HCT116 (cell line): ENCODE measurements at regions not wholly inside any gene's neighbourhood (a gene's known extent, or its start where the extent isn't known, plus 50 kb on each side); places are given as distances from the start of the nearest gene placed in this dataset.

Source experiments
- ATAC-seq: fragments of 200-7000 bp; cut with Tn5 transposase; 2 replicates; pipeline ENCODE4 v1.9.1; 2020; ENCODE audit warnings: mild to moderate bottlenecking, moderate library complexity
- BruUV-seq: library from RNA; stranded (reverse); fragments of 400-500 nt; replicated peaks from 2 replicates; lab custom pipeline; 2021; lab: Mats Ljungman, UMichigan
- CTCF ChIA-PET: fragments of 300-600 bp; sonication (Branson Sonifier 250); formaldehyde crosslinking; loops from one replicate; lab custom pipeline; 2021; ENCODE audit warnings: antibody characterized with exemption; lab: Charles Lee
- POLR2A ChIA-PET: fragments of 300-600, 350-600 bp; sonication (Branson Sonifier 250); formaldehyde crosslinking; loops from one replicate; lab custom pipeline; 2021; ENCODE audit warnings: antibody characterized with exemption; lab: Charles Lee
- RAD21 ChIA-PET, 2 experiments: fragments of 300-600 bp; sonication (Branson Sonifier 250); formaldehyde crosslinking; loops; one replicate each; lab custom pipeline; 2023; ENCODE audit warnings: low total read pairs in 2 of 2; ENCODE audit not compliant: uncharacterized antibody in 2 of 2, unreplicated experiment in 2 of 2, low non-redundant PET in 1 of 2; lab: Charles Lee
- DNase-seq: peaks from one replicate; pipeline ENCODE4 v3.0.0-alpha.2; 2010; ENCODE audit warnings: low read depth, low spot score
- H2AFZ ChIP-seq: fragments of 200-600 bp; shearing (Covaris generic), sonication (generic); 2 replicates; pipeline ENCODE4 v1.6.1; 2017; ENCODE audit warnings: low read depth, mixed run types, mixed read lengths, antibody characterized with exemption, low read length; ENCODE audit not compliant: poor library complexity, severe bottlenecking
- H3K27ac ChIP-seq: 2 replicates; pipeline ENCODE4 v1.5.1; 2012; ENCODE audit warnings: low read depth, low read length
- H3K27me3 ChIP-seq: fragments of 200-600 bp; sonication (generic); 2 replicates; pipeline ENCODE4 v1.6.1; 2016; ENCODE audit warnings: mixed run types, low read length, mixed read lengths; ENCODE audit not compliant: insufficient read depth
- H3K36me3 ChIP-seq, 2 experiments: fragments of 200-500 bp in 1 of 2; fragments of 200-600 bp in 1 of 2; sonication (Bioruptor generic) in 1 of 2; sonication (generic) in 1 of 2; 2 replicates each; pipeline versions ENCODE4 v1.5.1 to v1.6.1; 2014 to 2016; ENCODE audit warnings: low read length in 2 of 2, inconsistent platforms in 1 of 2, mixed read lengths in 1 of 2, mixed run types in 1 of 2; ENCODE audit not compliant: insufficient read depth in 2 of 2, control insufficient read depth in 1 of 2
- H3K4me1 ChIP-seq, 2 experiments: fragments of 200-600 bp in 1 of 2; sonication (generic) in 1 of 2; 2 replicates each; pipeline versions ENCODE4 v1.5.1 to v1.6.1; 2012 to 2017; ENCODE audit warnings: low read length in 2 of 2, inconsistent platforms in 1 of 2, mild to moderate bottlenecking in 1 of 2, mixed read lengths in 1 of 2, mixed run types in 1 of 2, moderate library complexity in 1 of 2; ENCODE audit not compliant: insufficient read depth in 2 of 2, control insufficient read depth in 1 of 2
- H3K4me2 ChIP-seq: fragments of 200-600 bp; sonication (generic); 2 replicates; pipeline ENCODE4 v1.6.1; 2017; ENCODE audit warnings: mixed run types, low read length, mixed read lengths
- H3K4me3 ChIP-seq, 2 experiments: fragments of 200-600 bp in 1 of 2; sonication (generic) in 1 of 2; replicated peaks in 1 of 2; 2 replicates each; pipeline ENCODE4 v1.5.1; 2011 to 2016; ENCODE audit warnings: low read length in 2 of 2, control low read depth in 1 of 2, low read depth in 1 of 2, mild to moderate bottlenecking in 1 of 2, mixed read lengths in 1 of 2, mixed run types in 1 of 2
- H3K79me2 ChIP-seq: fragments of 200-600 bp; sonication (generic); 2 replicates; pipeline ENCODE4 v1.6.1; 2017; ENCODE audit warnings: mild to moderate bottlenecking, mixed run types, low read length, moderate library complexity, mixed read lengths; ENCODE audit not compliant: insufficient read depth
- H3K9ac ChIP-seq: fragments of 200-600 bp; sonication (generic); 2 replicates; pipeline ENCODE4 v1.6.1; 2016; ENCODE audit warnings: low read length, mixed read lengths
- H3K9me2 ChIP-seq: fragments of 200-600 bp; sonication (generic), shearing (Covaris generic); 2 replicates; pipeline ENCODE4 v1.6.1; 2017; ENCODE audit warnings: mixed run types, mild to moderate bottlenecking, moderate library complexity; ENCODE audit not compliant: insufficient read depth
- H3K9me3 ChIP-seq, 2 experiments: fragments of 200-500 bp in 1 of 2; fragments of 200-600 bp in 1 of 2; sonication (Bioruptor generic) in 1 of 2; sonication (generic) in 1 of 2; 2 replicates each; pipeline ENCODE4 v1.6.1; 2014 to 2017; ENCODE audit warnings: low read length in 2 of 2, mixed read lengths in 2 of 2, inconsistent platforms in 1 of 2, low read depth in 1 of 2, mild to moderate bottlenecking in 1 of 2, mixed run types in 1 of 2, moderate library complexity in 1 of 2; ENCODE audit not compliant: control insufficient read depth in 1 of 2, insufficient read depth in 1 of 2
- H4K20me1 ChIP-seq: fragments of 200-600 bp; sonication (generic), shearing (Covaris generic); 2 replicates; pipeline ENCODE4 v1.6.1; 2017; ENCODE audit warnings: mixed run types, mild to moderate bottlenecking, moderate library complexity; ENCODE audit not compliant: insufficient read depth
- ATF3 ChIP-seq: IDR thresholded peaks from 2 replicates; pipeline ENCODE4 v1.6.1; 2012
- CBX3 ChIP-seq: IDR thresholded peaks from 2 replicates; pipeline ENCODE4 v1.6.1; 2012; ENCODE audit warnings: low read depth
- EGR1 ChIP-seq: IDR thresholded peaks from 2 replicates; pipeline ENCODE4 v1.6.1; 2012; ENCODE audit warnings: low read depth
- EZH2 ChIP-seq: fragments of 200-600 bp; sonication (generic); IDR thresholded peaks from 2 replicates; pipeline ENCODE4 v1.6.1; 2017; ENCODE audit warnings: antibody characterized with exemption, mixed run types
- POLR2AphosphoS5 ChIP-seq: IDR thresholded peaks from 2 replicates; pipeline ENCODE4 v1.6.1; 2011; ENCODE audit warnings: mild to moderate bottlenecking, low read depth, low read length, moderate library complexity
- SP1 ChIP-seq: IDR thresholded peaks from 2 replicates; pipeline ENCODE4 v1.6.1; 2012; ENCODE audit warnings: low read depth
- TCF7L2 ChIP-seq: IDR thresholded peaks from 2 replicates; pipeline ENCODE4 v1.7.0; 2011; ENCODE audit warnings: borderline replicate concordance, inconsistent platforms; ENCODE audit not compliant: insufficient read depth, insufficient read length; ENCODE audit errors: extremely low read depth
- ZNF274 ChIP-seq: fragments of 200-500 bp; sonication (Bioruptor generic); IDR thresholded peaks from 2 replicates; pipeline ENCODE4 v1.6.1; 2014; ENCODE audit warnings: mild to moderate bottlenecking, low read depth, low read length, inconsistent platforms
- intact Hi-C: fragments of 100-400 bp; cut with micrococcal nuclease; formaldehyde crosslinking; loops from 2 replicates; pipeline ENCODE4 v1.10.0; 2022
- TF ChIP-seq, protein P1 (sequence below): IDR thresholded peaks from 2 replicates; pipeline ENCODE4 v1.6.1; 2011; ENCODE audit warnings: mild to moderate bottlenecking, low read length, moderate library complexity; ENCODE audit not compliant: insufficient replicate concordance; ENCODE audit errors: extremely low read depth
- TF ChIP-seq, protein P2 (sequence below): IDR thresholded peaks from 2 replicates; pipeline ENCODE4 v1.6.1; 2012
- TF ChIP-seq, protein P3 (sequence below): IDR thresholded peaks from 2 replicates; pipeline ENCODE4 v1.6.1; 2012; ENCODE audit warnings: low read depth

DNA sequence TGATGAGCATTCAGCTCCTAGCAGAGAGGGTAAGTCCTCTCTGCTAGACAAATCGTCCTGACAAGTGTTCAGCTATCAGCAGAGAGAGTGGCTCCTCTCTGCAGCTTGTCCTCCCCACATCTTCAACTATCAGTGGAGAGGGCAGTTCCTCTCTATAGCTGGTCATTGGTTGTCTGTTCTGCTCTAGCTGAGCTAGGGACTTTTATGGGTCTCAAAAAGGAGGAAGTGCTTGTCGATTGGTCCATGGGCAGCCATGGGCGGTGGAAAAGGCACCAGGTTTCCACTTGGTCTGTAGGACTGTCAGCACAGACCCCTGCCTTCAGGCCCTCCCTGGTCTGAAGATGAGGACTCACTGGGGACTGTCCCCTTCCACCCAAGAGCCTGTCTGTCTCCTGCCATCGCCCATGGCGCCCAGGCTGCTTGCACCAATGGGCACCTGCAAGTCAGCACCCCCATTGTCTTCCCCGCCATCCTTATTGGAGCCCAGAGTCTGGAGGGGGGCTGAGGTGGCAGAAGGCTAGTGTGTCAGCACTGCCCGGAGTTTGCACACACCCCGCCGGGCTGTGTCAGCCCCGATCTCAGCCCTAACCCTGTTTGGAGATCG lies 264.7 kb downstream of the ZBBX start:
- intact Hi-C loops, result no loop called here

More for the DNA sequence above, 264.7 kb downstream of the ZBBX start:
- no peak overlapping the region for H3K4me2 ChIP-seq
- no peak overlapping the region for H2AFZ ChIP-seq
- BruUV-seq, result no TSS peak
- TF ChIP-seq, protein P1, sequence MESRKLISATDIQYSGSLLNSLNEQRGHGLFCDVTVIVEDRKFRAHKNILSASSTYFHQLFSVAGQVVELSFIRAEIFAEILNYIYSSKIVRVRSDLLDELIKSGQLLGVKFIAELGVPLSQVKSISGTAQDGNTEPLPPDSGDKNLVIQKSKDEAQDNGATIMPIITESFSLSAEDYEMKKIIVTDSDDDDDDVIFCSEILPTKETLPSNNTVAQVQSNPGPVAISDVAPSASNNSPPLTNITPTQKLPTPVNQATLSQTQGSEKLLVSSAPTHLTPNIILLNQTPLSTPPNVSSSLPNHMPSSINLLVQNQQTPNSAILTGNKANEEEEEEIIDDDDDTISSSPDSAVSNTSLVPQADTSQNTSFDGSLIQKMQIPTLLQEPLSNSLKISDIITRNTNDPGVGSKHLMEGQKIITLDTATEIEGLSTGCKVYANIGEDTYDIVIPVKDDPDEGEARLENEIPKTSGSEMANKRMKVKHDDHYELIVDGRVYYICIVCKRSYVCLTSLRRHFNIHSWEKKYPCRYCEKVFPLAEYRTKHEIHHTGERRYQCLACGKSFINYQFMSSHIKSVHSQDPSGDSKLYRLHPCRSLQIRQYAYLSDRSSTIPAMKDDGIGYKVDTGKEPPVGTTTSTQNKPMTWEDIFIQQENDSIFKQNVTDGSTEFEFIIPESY, result no peak
- TF ChIP-seq, protein P2, sequence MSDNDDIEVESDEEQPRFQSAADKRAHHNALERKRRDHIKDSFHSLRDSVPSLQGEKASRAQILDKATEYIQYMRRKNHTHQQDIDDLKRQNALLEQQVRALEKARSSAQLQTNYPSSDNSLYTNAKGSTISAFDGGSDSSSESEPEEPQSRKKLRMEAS, result no peak
- TF ChIP-seq ZNF274 (no peak), TCF7L2 (no peak), EZH2 (no peak), EGR1 (no peak), SP1 (no peak), CBX3 (no peak), POLR2AphosphoS5 (no peak), ATF3 (no peak)
- TF ChIP-seq, protein P3, sequence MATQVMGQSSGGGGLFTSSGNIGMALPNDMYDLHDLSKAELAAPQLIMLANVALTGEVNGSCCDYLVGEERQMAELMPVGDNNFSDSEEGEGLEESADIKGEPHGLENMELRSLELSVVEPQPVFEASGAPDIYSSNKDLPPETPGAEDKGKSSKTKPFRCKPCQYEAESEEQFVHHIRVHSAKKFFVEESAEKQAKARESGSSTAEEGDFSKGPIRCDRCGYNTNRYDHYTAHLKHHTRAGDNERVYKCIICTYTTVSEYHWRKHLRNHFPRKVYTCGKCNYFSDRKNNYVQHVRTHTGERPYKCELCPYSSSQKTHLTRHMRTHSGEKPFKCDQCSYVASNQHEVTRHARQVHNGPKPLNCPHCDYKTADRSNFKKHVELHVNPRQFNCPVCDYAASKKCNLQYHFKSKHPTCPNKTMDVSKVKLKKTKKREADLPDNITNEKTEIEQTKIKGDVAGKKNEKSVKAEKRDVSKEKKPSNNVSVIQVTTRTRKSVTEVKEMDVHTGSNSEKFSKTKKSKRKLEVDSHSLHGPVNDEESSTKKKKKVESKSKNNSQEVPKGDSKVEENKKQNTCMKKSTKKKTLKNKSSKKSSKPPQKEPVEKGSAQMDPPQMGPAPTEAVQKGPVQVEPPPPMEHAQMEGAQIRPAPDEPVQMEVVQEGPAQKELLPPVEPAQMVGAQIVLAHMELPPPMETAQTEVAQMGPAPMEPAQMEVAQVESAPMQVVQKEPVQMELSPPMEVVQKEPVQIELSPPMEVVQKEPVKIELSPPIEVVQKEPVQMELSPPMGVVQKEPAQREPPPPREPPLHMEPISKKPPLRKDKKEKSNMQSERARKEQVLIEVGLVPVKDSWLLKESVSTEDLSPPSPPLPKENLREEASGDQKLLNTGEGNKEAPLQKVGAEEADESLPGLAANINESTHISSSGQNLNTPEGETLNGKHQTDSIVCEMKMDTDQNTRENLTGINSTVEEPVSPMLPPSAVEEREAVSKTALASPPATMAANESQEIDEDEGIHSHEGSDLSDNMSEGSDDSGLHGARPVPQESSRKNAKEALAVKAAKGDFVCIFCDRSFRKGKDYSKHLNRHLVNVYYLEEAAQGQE, result no peak
- TF ChIP-seq, all 23 proteins: peak for 0
- Histone ChIP-seq H3K27me3 (no peaks in the 10 kb centered on the region), H3K9me3 (no peaks in the 10 kb centered on the region), H3K4me3 (no peak overlapping the region), H4K20me1 (no peaks in the 10 kb centered on the region; the same call in 1 of the 2 replicates), H3K4me1 (no peaks in the 10 kb centered on the region), H3K36me3 (no peaks in the 10 kb centered on the region), H3K27ac (no peak overlapping the region), H3K9me2 (no peaks in the 10 kb centered on the region), H3K79me2 (no peaks in the 10 kb centered on the region), H3K9ac (no peak overlapping the region)
- CTCF ChIA-PET, result no interaction called here
- DNase-seq, result no peak
- no peak for ATAC-seq
- RAD21 ChIA-PET, result no interaction called here
- POLR2A ChIA-PET, result no interaction called here
